Muscle layer of duodenum (tissue), 2 donors: ENCODE measurements at regions not wholly inside any gene's neighbourhood (a gene's known extent, or its start where the extent isn't known, plus 50 kb on each side); places are given as distances from the start of the nearest gene placed in this dataset.

ENCODE experiments used
- H3K27ac ChIP-seq: one replicate; pipeline ENCODE4 v1.7.0; 2013; ENCODE audit warnings: mild to moderate bottlenecking, low read length
- H3K27me3 ChIP-seq: one replicate; pipeline ENCODE4 v1.7.0; 2013; ENCODE audit warnings: low read depth, mild to moderate bottlenecking, control low read depth, low read length
- H3K36me3 ChIP-seq, 2 donors: one replicate each; pipeline ENCODE4 v1.7.0; 2013; ENCODE audit warnings: low read length in 2 of 2, control low read depth in 1 of 2, mild to moderate bottlenecking in 1 of 2; ENCODE audit not compliant: insufficient read depth in 2 of 2, control insufficient read depth in 1 of 2
- H3K4me1 ChIP-seq, 2 donors: one replicate each; pipeline ENCODE4 v1.7.0; 2013; ENCODE audit warnings: low read length in 2 of 2, mild to moderate bottlenecking in 2 of 2, control low read depth in 1 of 2, moderate library complexity in 1 of 2; ENCODE audit not compliant: insufficient read depth in 2 of 2, control insufficient read depth in 1 of 2
- H3K4me3 ChIP-seq, 2 donors: one replicate each; pipeline ENCODE4 v1.7.0; 2013; ENCODE audit warnings: low read length in 2 of 2, low read depth in 1 of 2, mild to moderate bottlenecking in 1 of 2
- H3K9me3 ChIP-seq, 2 donors: one replicate each; pipeline ENCODE4 v1.7.0; 2013; ENCODE audit warnings: low read length in 2 of 2, control low read depth in 1 of 2, mild to moderate bottlenecking in 1 of 2; ENCODE audit not compliant: control insufficient read depth in 1 of 2
- donor health status: healthy.

GRCh38 chr3:27945229-27945628 is 223.1 kb upstream of the EOMES start:
- Histone ChIP-seq H3K9me3 (no peaks in the 10 kb centered on the region), H3K27ac (no peak overlapping the region), H3K27me3 (no peaks in the 10 kb centered on the region), H3K4me1 (no peaks in the 10 kb centered on the region), H3K36me3 (no peaks in the 10 kb centered on the region), H3K4me3 (no peak overlapping the region)

- Histone ChIP-seq H3K4me3 (no peak overlapping the region), H3K27ac (no peak overlapping the region), H3K36me3 (no peaks in the 10 kb centered on the region), H3K4me1 (no peaks in the 10 kb centered on the region), H3K27me3 (no peaks in the 10 kb centered on the region), H3K9me3 (no peaks in the 10 kb centered on the region)
Observed at GRCh38 chr3:27960133-27960532, 238.0 kb upstream of the EOMES start.

DNA sequence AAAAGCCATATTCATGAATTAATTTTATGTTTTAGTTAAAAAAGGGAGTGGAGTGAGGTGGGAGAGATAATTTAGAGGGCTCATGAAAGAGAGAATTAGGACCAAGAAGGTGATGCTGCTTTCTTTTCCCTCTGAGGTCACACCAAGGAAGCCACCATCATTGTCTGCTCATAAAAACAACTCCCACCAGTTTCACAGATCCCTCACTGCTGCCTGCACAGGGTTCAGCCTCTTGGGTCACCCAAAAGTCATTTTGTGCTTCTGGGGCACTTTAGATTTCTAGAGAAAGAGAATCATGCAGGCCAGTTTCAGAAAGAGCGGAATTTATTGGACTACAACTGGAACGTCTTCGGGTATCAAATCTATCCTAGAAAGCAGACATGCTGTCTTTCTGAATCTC is 241.4 kb upstream of the EOMES start:
- no peaks in the 10 kb centered on the region for H3K36me3 ChIP-seq
- no peaks in the 10 kb centered on the region for H3K4me1 ChIP-seq
- H3K4me3 ChIP-seq = no peak overlapping the region
- no peak overlapping the region for H3K27ac ChIP-seq
- H3K9me3 ChIP-seq = no peaks in the 10 kb centered on the region
- H3K27me3 ChIP-seq = no peaks in the 10 kb centered on the region

DNA sequence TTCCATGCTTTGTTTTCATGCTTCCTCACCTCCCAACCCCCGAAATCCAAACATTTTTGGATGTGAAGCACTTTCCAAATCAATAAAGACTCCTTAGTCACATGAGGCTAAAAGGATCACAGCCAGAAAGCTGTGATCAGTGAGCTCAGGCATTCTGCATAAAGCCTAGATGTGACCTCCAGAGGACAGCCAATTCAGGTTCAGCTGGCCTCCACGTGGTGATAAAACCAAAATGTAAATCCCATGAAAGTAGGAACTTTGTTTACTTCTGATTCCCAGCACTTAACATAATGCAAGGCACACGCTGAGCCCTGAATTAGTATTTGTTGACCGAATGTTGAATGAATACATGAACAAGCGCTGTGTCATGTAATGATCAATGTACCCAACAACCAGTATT is 249.5 kb upstream of the EOMES start:
- Histone ChIP-seq H3K9me3 (no peaks in the 10 kb centered on the region), H3K36me3 (no peaks in the 10 kb centered on the region), H3K4me3 (no peak overlapping the region), H3K27ac (no peak overlapping the region), H3K4me1 (no peaks in the 10 kb centered on the region), H3K27me3 (no peaks in the 10 kb centered on the region)

- no peaks in the 10 kb centered on the region for H3K36me3 ChIP-seq
- H3K9me3 ChIP-seq = no peaks in the 10 kb centered on the region
- H3K27ac ChIP-seq = no peak overlapping the region
- H3K4me3 ChIP-seq = no peak overlapping the region
- H3K27me3 ChIP-seq = no peaks in the 10 kb centered on the region
- no peaks in the 10 kb centered on the region for H3K4me1 ChIP-seq
Observed at GRCh38 chr3:27976933-27977332, 254.8 kb upstream of the EOMES start.

- Histone ChIP-seq H3K27me3 (no peaks in the 10 kb centered on the region), H3K9me3 (no peaks in the 10 kb centered on the region), H3K36me3 (no peaks in the 10 kb centered on the region)
Observed at GRCh38 chr3:27978440-27978839, 256.3 kb upstream of the EOMES start.

GRCh38 chr3:27985369-27986035 is 255.9 kb upstream of the CMC1 start:
- no peaks in the 10 kb centered on the region for H3K27me3 ChIP-seq
- H3K9me3 ChIP-seq = no peaks in the 10 kb centered on the region
- no peak overlapping the region for H3K27ac ChIP-seq
- no peak overlapping the region for H3K4me3 ChIP-seq
- no peaks in the 10 kb centered on the region for H3K36me3 ChIP-seq
- H3K4me1 ChIP-seq = no peaks in the 10 kb centered on the region

More at GRCh38 chr3:27978440-27978839, 256.3 kb upstream of the EOMES start:
- no peaks in the 10 kb centered on the region for H3K4me1 ChIP-seq
- H3K27ac ChIP-seq = no peak overlapping the region
- H3K4me3 ChIP-seq = no peak overlapping the region

- H3K27ac ChIP-seq = no peak overlapping the region
- H3K4me1 ChIP-seq = no peaks in the 10 kb centered on the region
- no peaks in the 10 kb centered on the region for H3K9me3 ChIP-seq
- no peaks in the 10 kb centered on the region for H3K27me3 ChIP-seq
- no peaks in the 10 kb centered on the region for H3K36me3 ChIP-seq
- H3K4me3 ChIP-seq = no peak overlapping the region
Observed at GRCh38 chr3:27986234-27986879, 255.1 kb upstream of the CMC1 start.

DNA sequence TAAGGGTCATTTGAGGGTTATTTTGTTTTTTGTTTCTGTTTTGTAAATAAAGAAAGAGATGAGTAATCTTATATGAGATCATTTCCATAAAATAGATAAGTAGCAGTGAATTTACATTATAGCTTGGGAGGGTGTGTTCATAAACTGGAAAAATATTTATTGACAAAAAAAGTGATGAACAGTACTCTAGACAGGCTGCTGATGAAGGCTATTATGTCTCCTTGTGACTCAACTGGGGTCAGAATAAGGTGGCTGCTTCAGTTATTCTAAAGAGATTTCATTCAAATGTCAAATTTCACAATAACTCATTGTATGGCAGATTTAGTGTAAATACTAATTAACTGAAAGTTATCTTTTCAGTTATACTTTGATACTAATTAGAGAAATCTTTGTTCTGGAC is 251.1 kb upstream of the CMC1 start:
- Histone ChIP-seq H3K4me3 (no peak overlapping the region), H3K27me3 (no peaks in the 10 kb centered on the region), H3K4me1 (no peaks in the 10 kb centered on the region), H3K36me3 (no peaks in the 10 kb centered on the region), H3K27ac (no peak overlapping the region), H3K9me3 (no peaks in the 10 kb centered on the region)

- no peak overlapping the region for H3K4me3 ChIP-seq
- no peaks in the 10 kb centered on the region for H3K9me3 ChIP-seq
- no peaks in the 10 kb centered on the region for H3K36me3 ChIP-seq
- no peaks in the 10 kb centered on the region for H3K4me1 ChIP-seq
- H3K27me3 ChIP-seq = no peaks in the 10 kb centered on the region
- no peak overlapping the region for H3K27ac ChIP-seq
Observed at GRCh38 chr3:27990837-27991236, 250.6 kb upstream of the CMC1 start.

GRCh38 chr3:27993051-27993450 is 248.4 kb upstream of the CMC1 start:
- no peaks in the 10 kb centered on the region for H3K36me3 ChIP-seq
- no peaks in the 10 kb centered on the region for H3K9me3 ChIP-seq
- no peak overlapping the region for H3K27ac ChIP-seq
- H3K4me3 ChIP-seq = no peak overlapping the region
- H3K27me3 ChIP-seq = no peaks in the 10 kb centered on the region
- no peaks in the 10 kb centered on the region for H3K4me1 ChIP-seq

- H3K4me1 ChIP-seq = no peaks in the 10 kb centered on the region
- H3K4me3 ChIP-seq = no peak overlapping the region
- no peaks in the 10 kb centered on the region for H3K27me3 ChIP-seq
- H3K36me3 ChIP-seq = no peaks in the 10 kb centered on the region
- no peak overlapping the region for H3K27ac ChIP-seq
- peaks cover 0 to 3% of the 10 kb centered on the region in 2 donors for H3K9me3 ChIP-seq
Observed at GRCh38 chr3:28000608-28001007, 240.8 kb upstream of the CMC1 start.
